ENCODE measurements at regions not wholly inside any gene's neighbourhood (a gene's known extent, or its start where the extent isn't known, plus 50 kb on each side); places are given as distances from the start of the nearest gene placed in this dataset.

- intact Hi-C loops (cut with DNase I) = no loop called here
- Histone ChIP-seq H3K27me3 (replicated peaks; ENCODE audit: insufficient read depth) (no peaks in the 10 kb centered on the region), H3K4me1 (replicated peaks) (no peaks in the 10 kb centered on the region), H3K4me3 (no peak overlapping the region), H3K27ac (no peak overlapping the region), H3K9me3 (no peaks in the 10 kb centered on the region), H3K36me3 (no peaks in the 10 kb centered on the region)
- no peak for TF ChIP-seq CTCF (IDR thresholded peaks at IDR 0.05)
- no peak for TF ChIP-seq POLR2A (IDR thresholded peaks at IDR 0.05)
- no peak for TF ChIP-seq POLR2AphosphoS5 (IDR thresholded peaks at IDR 0.05)
- 86% methylated on average over 5 of the region's 5 CpGs for WGBS
- no peak for DNase-seq (ENCODE audit: low spot score)
Observed at GRCh38 chr14:98965076-98965475, 306.9 kb downstream of the BCL11B start.

- Histone ChIP-seq H3K27ac (no peak overlapping the region), H3K9me3 (no peaks in the 10 kb centered on the region), H3K4me3 (no peak overlapping the region), H3K4me1 (replicated peaks) (no peaks in the 10 kb centered on the region), H3K27me3 (replicated peaks; ENCODE audit: insufficient read depth) (no peaks in the 10 kb centered on the region), H3K36me3 (no peaks in the 10 kb centered on the region)
- 30% methylated on average over 3 of the region's 3 CpGs for WGBS
- no peak for DNase-seq (ENCODE audit: low spot score)
- TF ChIP-seq POLR2AphosphoS5 (IDR thresholded peaks at IDR 0.05) = no peak
- no peak for TF ChIP-seq POLR2A (IDR thresholded peaks at IDR 0.05)
- TF ChIP-seq CTCF (IDR thresholded peaks at IDR 0.05) = no peak
- intact Hi-C loops (cut with DNase I) = no loop called here
Observed at GRCh38 chr14:98966016-98966415, 306.0 kb downstream of the BCL11B start.

GRCh38 chr14:98966475-98967162, 305.4 kb downstream of the BCL11B start:
- no peak overlapping the region for H3K4me3 ChIP-seq
- H3K27me3 ChIP-seq (replicated peaks; ENCODE audit: insufficient read depth) = no peaks in the 10 kb centered on the region
- 56% methylated on average over 6 of the region's 6 CpGs for WGBS
- DNase-seq (ENCODE audit: low spot score) = no peak
- intact Hi-C loops (cut with DNase I) = no loop called here
- no peak overlapping the region for H3K27ac ChIP-seq
- no peak for TF ChIP-seq CTCF (IDR thresholded peaks at IDR 0.05)
- TF ChIP-seq POLR2A (IDR thresholded peaks at IDR 0.05) = no peak
- TF ChIP-seq POLR2AphosphoS5 (IDR thresholded peaks at IDR 0.05) = no peak
- no peaks in the 10 kb centered on the region for H3K36me3 ChIP-seq
- H3K4me1 ChIP-seq (replicated peaks) = no peaks in the 10 kb centered on the region
- H3K9me3 ChIP-seq = no peaks in the 10 kb centered on the region

GRCh38 chr14:98974113-98974512, 297.9 kb downstream of the BCL11B start:
- H3K36me3 ChIP-seq = no peaks in the 10 kb centered on the region
- no peaks in the 10 kb centered on the region for H3K4me1 ChIP-seq (replicated peaks)
- no peaks in the 10 kb centered on the region for H3K9me3 ChIP-seq
- intact Hi-C loops (cut with DNase I) = no loop called here
- no peak overlapping the region for H3K27ac ChIP-seq
- TF ChIP-seq POLR2A (IDR thresholded peaks at IDR 0.05) (no peak), CTCF (IDR thresholded peaks at IDR 0.05) (no peak), POLR2AphosphoS5 (IDR thresholded peaks at IDR 0.05) (no peak)
- H3K27me3 ChIP-seq (replicated peaks; ENCODE audit: insufficient read depth) = no peaks in the 10 kb centered on the region
- no peak overlapping the region for H3K4me3 ChIP-seq
- no peak for DNase-seq (ENCODE audit: low spot score)
- WGBS = 100% methylated on average over 1 of the region's 1 CpG

- Histone ChIP-seq H3K27me3 (replicated peaks; ENCODE audit: insufficient read depth) (no peaks in the 10 kb centered on the region), H3K4me3 (no peak overlapping the region), H3K9me3 (no peaks in the 10 kb centered on the region), H3K27ac (no peak overlapping the region), H3K36me3 (no peaks in the 10 kb centered on the region), H3K4me1 (replicated peaks) (no peaks in the 10 kb centered on the region)
- intact Hi-C loops (cut with DNase I) = no loop called here
- TF ChIP-seq POLR2A (IDR thresholded peaks at IDR 0.05) = no peak
- TF ChIP-seq POLR2AphosphoS5 (IDR thresholded peaks at IDR 0.05) = no peak
- TF ChIP-seq CTCF (IDR thresholded peaks at IDR 0.05) = no peak
- 54% methylated on average over 3 of the region's 3 CpGs for WGBS
- no peak for DNase-seq (ENCODE audit: low spot score)
Observed at GRCh38 chr14:98976271-98976670, 295.7 kb downstream of the BCL11B start.

Data from prostate gland (tissue), 2 donors.